Stimulated activated CD8-positive, alpha-beta memory T cell treated with anti-CD3 and anti-CD28 coated beads, Interleukin-12 subunit alpha, Interleukin-12 subunit beta, amount 100 ng/mL, for 4 hours (primary cell): ENCODE measurements at regions not wholly inside any gene's neighbourhood (a gene's known extent, or its start where the extent isn't known, plus 50 kb on each side); places are given as distances from the start of the nearest gene placed in this dataset.
"Not testable (repeated sequence)": the region's sequence is repeated elsewhere in the genome, so short reads cannot be mapped to it uniquely, and the experiment has no call there.

Experiments
- DNase-seq: peaks from one replicate; pipeline ENCODE4 v3.0.0-alpha.2; 2020; ENCODE audit warnings: low read depth

DNA sequence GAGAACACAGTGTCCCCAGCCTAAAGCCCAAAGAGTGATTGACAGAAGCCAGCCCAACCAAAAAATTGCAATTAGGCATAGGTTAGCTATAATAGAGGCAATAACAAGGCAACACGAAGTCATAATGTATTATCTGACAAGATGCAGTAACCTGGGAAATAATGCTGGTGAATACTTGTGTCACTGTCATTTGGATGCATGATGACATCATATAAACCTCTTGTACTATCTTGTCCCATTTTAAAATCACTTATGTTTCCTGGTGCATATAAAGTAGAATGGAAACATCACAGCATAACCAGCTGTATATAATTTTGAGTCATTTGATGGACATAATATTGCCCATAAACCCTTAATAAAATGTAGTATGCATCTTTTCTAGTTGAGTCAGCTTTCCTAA, 1138.3 kb upstream of the LRRTM3 start:
- no peak for DNase-seq

GRCh38 chr10:65788271-65788670, 1137.6 kb upstream of the LRRTM3 start:
- no peak for DNase-seq

DNA sequence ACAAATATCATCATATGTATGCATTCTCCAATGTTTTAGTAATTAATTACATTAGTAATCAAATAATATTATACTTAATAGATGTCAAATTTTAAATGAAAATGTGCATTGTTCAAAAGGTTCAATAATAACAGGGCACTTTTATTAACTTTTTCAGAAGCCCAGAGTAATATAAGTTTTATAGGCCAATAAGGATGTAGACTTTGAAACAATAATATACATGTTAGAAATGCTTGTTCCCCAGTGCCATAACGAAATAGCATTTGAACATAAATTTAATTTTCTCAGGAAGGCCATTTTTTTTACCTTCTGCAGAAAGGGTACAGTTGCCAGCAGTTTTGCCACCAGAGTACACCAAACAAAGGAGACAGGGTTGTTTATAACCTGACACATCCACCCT, 1133.9 kb upstream of the LRRTM3 start:
- DNase-seq = no peak

DNA sequence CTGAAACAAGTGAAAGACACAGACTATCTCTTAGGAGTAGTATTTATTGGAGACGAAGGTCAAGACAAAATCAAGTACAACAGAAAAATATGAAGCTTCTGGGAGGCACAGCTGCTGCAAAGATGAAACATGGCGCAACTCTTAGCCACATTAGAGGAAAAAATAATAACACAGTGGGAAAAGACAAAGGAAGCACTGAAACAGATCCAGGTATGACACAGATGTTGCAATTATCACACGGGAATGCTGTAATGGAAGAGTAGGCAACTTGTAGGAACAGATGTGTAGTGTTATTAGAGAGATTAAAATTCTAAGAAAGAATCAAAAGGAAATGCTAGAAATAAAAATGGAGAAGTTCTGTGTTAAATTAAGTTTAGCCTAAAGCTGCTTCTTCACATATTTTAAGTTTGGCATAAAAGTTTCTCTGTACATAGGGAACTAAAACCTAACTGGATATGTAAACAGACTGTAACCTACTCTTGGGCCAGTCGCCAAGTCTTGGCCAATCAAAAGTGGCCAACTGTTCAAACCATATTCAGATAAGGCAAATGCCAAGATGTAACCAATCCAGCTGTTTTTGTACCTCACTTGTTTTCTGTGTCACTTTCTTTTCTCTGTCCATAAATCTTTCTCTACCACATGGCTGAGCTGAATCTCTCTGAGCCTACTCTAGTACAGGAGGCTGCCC, 1132.0 kb upstream of the LRRTM3 start:
- no peak for DNase-seq

GRCh38 chr10:65794861-65795260, 1131.0 kb upstream of the LRRTM3 start:
- DNase-seq = not testable (repeated sequence)

DNA sequence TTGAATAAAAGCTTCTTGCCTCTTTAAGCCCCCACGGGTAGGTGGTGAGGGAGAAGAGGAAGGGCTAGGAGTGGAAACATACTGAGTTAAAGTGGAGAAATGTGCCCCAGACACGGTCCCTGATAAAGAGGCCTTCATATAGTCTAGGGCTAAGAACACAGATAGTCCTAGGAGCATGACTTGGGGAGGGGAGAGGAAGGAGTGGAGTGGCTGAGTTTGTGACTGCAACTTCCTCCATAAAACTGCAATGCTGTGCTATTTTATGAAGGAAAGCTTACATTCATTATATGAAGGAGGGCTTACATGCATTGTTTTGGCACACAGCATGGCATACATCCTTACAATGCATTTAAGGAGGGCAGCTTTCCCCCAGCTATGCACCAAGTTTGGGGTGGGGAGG, 1129.4 kb upstream of the LRRTM3 start:
- DNase-seq = no peak

DNA sequence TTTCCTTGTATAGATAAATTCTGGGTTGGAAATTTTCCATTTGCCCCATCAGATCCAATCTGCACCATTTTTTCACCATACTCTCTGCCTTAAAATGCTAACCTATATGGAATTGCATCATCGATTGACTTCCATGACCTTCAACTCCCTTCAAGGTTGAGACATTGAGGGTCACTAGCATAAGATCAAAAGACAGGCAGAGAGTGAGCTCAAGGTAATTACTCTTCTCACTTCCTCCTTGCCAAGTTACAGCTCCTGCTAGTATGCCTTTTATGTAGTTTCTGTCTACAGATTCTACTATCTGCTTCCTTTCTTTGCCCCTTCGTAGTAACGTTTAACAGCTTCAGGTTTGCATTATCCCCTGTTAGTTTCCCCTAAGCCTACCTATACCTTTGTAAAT, 1127.7 kb upstream of the LRRTM3 start:
- DNase-seq = no peak

DNA sequence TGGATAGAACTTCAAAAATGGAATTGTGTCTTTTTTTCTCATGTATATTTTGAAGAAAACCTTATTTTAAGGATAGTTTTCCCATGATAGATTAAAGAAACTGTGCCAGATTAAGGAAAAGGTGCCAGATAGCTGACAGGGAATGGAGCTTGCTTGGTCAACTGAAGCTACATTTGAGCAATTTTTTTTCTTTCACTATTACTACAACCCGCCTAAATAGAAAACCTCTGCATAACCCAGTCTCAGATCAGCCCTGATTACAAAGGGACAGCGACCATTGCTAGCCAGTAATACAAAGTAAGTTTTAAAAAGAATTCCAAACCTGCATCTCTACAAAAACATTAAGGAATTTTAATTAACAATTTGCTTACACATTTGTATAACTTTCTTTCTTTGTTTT, 1123.4 kb upstream of the LRRTM3 start:
- DNase-seq = no peak

- no peak for DNase-seq
These were observed 1120.3 kb upstream of the LRRTM3 start for GRCh38 chr10:65805511-65805910.

GRCh38 chr10:65805993-65806392, 1119.8 kb upstream of the LRRTM3 start:
- DNase-seq = no peak

DNA sequence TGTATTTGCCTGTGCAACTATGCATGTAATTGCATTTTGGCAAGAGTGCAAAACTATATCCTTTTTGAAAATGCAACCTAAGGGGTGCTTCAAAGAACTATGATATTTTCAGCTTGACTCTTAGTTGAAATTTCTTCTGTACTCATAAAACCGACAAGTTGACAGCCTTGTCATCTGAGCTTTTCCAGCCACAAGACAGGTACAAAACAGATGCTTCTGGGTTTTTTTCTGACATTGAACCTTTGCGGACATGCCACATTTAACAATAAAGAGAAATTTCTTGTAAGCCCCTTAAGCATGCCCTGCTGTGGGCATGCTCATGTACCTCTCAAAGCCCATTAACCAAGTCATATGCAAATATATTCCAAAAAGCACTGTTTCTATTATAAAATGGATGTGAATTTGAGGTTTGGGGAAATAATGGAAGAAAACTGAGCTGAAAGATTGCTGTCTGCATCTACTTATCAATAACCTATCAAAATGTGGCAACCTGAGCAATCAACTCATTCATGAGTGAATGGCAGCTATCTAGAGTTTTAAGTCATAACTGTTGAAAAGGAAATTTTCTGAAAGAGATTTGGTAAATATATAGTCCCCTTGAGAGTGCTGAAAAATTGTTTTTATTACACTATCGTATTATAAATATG, 1117.0 kb upstream of the LRRTM3 start:
- DNase-seq = no peak

GRCh38 chr10:65811931-65812525, 1113.8 kb upstream of the LRRTM3 start:
- no peak for DNase-seq

GRCh38 chr10:65816536-65816935, 1109.3 kb upstream of the LRRTM3 start:
- DNase-seq = no peak

- no peak for DNase-seq
These were observed 1106.8 kb upstream of the LRRTM3 start for GRCh38 chr10:65818990-65819389.

DNA sequence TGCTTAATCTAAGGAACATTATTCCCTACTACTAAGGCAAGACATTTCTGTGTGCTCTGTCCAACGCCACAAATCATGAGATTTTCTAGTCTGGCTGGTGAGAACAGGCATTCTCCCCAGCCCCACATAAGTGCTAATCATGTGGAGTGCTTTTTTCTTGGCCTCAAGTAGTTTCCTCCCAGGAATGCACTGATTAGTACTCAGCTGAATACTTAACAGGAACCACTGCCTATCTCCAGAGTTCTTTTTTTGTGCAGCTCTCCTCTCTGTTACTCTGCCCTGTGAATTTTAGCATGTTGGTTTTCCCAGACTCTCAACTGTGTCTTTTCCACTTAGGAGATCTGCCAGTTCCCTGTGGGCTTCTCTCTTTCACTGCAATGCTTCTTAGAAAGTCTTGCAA, 1098.5 kb upstream of the LRRTM3 start:
- no peak for DNase-seq

- no peak for DNase-seq
These were observed 1087.0 kb upstream of the LRRTM3 start for GRCh38 chr10:65838811-65839210.

- DNase-seq = no peak
These were observed 1082.6 kb upstream of the LRRTM3 start for GRCh38 chr10:65843203-65843602.

- DNase-seq = no peak
These were observed 1079.9 kb upstream of the LRRTM3 start for GRCh38 chr10:65845916-65846315.

DNA sequence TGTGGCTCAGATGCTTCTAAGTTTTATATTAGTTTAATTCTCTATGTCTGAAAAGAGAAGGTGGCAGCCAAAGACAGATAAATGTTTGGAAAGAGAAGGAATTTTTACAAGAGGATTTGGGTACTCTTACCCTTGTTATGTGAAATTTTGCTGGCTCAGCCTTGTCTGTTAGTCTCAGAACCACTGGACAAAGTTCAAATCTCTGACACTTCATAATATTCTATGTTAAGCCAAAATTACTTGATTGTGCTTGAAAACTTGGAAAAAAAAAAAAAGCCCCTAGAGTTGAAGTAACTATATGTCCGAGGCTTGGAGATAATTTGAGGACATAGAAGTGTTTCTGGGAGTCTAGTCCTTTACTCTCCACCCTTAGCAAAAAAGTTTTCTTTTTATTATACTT, 1079.3 kb upstream of the LRRTM3 start:
- no peak for DNase-seq

DNA sequence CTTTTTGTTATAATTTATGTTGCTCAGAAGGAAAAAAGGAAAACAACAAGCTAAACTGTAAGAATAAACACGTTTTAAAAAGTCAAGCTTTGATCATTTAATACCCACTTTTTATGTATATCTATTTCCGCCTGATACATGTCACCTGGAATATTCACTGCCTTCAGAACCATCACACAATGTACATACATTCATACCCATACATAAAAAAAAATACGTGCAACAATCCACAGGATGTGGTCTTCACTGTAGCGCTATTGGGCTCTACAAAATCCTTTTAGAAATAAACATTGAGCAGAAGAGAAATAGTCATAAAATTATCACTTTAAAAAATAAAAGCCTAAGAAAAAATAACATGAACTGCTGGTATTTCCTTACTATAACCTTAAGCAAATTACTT, 1078.9 kb upstream of the LRRTM3 start:
- no peak for DNase-seq

DNA sequence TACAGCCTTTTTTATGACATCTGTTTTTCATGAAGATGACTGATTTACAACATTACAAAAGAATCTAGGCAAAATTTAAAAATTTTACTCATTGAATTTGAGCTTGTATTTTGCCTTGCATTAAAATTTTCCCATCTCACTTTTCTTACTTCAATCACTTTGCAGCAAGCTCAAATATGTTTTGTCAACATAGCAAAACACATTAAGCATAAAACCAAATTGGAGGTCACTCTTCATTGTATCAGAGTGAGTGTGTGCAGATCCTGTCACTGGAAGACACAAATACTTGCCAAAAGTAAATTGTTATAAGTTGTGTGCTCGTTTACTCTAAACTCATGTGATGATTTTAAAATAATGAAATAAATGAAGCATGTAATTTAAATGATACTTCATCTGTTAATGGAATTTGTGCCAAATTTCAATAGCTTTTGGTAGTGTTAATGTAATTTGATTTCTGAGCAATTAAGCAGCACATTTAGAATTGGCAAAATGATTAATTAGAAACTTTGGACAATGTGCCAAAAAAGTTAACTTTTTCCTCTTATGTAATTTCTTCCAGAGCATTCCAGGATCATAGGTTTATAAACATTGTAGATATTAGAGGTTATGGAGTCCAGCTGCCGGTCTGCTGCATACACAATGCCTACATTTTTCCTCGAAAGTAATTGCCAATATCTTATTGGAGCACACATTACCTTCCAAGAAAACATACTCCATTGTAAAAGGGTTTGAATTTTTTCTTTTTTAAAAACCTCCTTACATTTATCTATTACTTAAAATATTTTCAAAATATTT, 1078.2 kb upstream of the LRRTM3 start:
- no peak for DNase-seq

DNA sequence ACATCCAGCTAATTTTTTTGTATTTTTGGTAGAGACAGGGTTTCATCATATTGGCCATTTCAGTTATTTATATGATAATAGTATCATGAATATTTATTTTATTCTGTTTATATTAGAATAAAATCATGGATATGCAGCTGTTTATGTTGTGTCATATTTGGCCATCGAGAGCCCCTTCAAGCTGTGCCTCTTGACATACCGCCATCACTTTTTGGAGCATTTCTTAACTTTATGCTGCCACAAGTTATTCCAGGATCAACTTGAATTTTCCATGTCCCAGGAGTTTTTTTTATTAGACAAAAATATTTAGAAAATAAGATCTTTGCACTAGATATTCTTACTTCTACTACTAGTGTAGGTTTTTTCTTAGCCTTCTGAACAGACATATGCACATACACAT, 1067.0 kb upstream of the LRRTM3 start:
- no peak for DNase-seq

- no peak for DNase-seq
These were observed 1064.6 kb upstream of the LRRTM3 start for GRCh38 chr10:65861249-65861648.
